ENCODE measurements at regions not wholly inside any gene's neighbourhood (a gene's known extent, or its start where the extent isn't known, plus 50 kb on each side); places are given as distances from the start of the nearest gene placed in this dataset.

DNA sequence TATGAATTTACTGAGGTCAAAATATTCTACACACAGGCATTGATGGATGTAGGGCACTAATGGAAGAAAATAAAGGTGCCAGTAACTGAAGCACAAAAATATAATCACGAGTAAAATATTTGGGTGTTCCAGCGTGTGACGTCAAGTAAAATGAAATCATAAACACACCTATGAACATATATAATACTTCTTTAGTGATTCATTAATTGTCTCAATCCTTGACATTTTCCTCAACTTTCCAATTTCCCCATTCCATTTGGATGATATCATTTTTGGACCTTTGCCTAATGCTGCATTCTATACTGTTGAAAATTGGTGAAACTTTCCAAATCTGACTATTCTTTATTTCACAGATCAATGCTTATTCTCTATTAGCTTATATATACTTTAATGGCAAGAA, 649.3 kb downstream of the GALC start:
- TF ChIP-seq POLR2AphosphoS5 (IDR thresholded peaks at IDR 0.05), result no peak
- TF ChIP-seq, protein P1, sequence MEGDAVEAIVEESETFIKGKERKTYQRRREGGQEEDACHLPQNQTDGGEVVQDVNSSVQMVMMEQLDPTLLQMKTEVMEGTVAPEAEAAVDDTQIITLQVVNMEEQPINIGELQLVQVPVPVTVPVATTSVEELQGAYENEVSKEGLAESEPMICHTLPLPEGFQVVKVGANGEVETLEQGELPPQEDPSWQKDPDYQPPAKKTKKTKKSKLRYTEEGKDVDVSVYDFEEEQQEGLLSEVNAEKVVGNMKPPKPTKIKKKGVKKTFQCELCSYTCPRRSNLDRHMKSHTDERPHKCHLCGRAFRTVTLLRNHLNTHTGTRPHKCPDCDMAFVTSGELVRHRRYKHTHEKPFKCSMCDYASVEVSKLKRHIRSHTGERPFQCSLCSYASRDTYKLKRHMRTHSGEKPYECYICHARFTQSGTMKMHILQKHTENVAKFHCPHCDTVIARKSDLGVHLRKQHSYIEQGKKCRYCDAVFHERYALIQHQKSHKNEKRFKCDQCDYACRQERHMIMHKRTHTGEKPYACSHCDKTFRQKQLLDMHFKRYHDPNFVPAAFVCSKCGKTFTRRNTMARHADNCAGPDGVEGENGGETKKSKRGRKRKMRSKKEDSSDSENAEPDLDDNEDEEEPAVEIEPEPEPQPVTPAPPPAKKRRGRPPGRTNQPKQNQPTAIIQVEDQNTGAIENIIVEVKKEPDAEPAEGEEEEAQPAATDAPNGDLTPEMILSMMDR (IDR thresholded peaks at IDR 0.05), result no peak
